ENCODE measurements at regions not wholly inside any gene's neighbourhood (a gene's known extent, or its start where the extent isn't known, plus 50 kb on each side); places are given as distances from the start of the nearest gene placed in this dataset.

- no peak for DNase-seq (ENCODE audit: low read depth)
- no peak for TF ChIP-seq CTCF (IDR thresholded peaks at IDR 0.05; ENCODE audit: control insufficient read depth, extremely low read depth, insufficient read depth)
- no peak overlapping the region for H3K4me3 ChIP-seq (ENCODE audit: low read depth, low read length)
These were observed 165.7 kb downstream of the PTPN20 start for GRCh38 chr10:47076949-47077361.

- TF ChIP-seq CTCF (IDR thresholded peaks at IDR 0.05; ENCODE audit: control insufficient read depth, extremely low read depth, insufficient read depth), result no peak
- no peak for DNase-seq (ENCODE audit: low read depth)
- no peak overlapping the region for H3K4me3 ChIP-seq (ENCODE audit: low read depth, low read length)
These were observed 166.2 kb downstream of the PTPN20 start for GRCh38 chr10:47077386-47077785.

GRCh38 chr10:47077941-47078340, 166.7 kb downstream of the PTPN20 start:
- no peak for DNase-seq (ENCODE audit: low read depth)
- no peak for TF ChIP-seq CTCF (IDR thresholded peaks at IDR 0.05; ENCODE audit: control insufficient read depth, extremely low read depth, insufficient read depth)
- no peak overlapping the region for H3K4me3 ChIP-seq (ENCODE audit: low read depth, low read length)

GRCh38 chr10:47078393-47079203, 167.4 kb downstream of the PTPN20 start:
- DNase-seq (ENCODE audit: low read depth), result no peak
- H3K4me3 ChIP-seq (ENCODE audit: low read depth, low read length), result no peak overlapping the region
- TF ChIP-seq CTCF (IDR thresholded peaks at IDR 0.05; ENCODE audit: control insufficient read depth, extremely low read depth, insufficient read depth), result no peak

- no peak for TF ChIP-seq CTCF (IDR thresholded peaks at IDR 0.05; ENCODE audit: control insufficient read depth, extremely low read depth, insufficient read depth)
These were observed 168.0 kb downstream of the PTPN20 start for GRCh38 chr10:47079204-47079580.

GRCh38 chr10:47081264-47081663, 170.0 kb downstream of the PTPN20 start:
- no peak for DNase-seq (ENCODE audit: low read depth)
- TF ChIP-seq CTCF (IDR thresholded peaks at IDR 0.05; ENCODE audit: control insufficient read depth, extremely low read depth, insufficient read depth), result no peak

More at GRCh38 chr10:47079204-47079580, 168.0 kb downstream of the PTPN20 start:
- DNase-seq (ENCODE audit: low read depth), result no peak
- no peak overlapping the region for H3K4me3 ChIP-seq (ENCODE audit: low read depth, low read length)

More at GRCh38 chr10:47081264-47081663, 170.0 kb downstream of the PTPN20 start:
- H3K4me3 ChIP-seq (ENCODE audit: low read depth, low read length), result no peak overlapping the region

All from LNCaP clone FGC (cell line).